IMR-90 (cell line): ENCODE measurements at regions not wholly inside any gene's neighbourhood (a gene's known extent, or its start where the extent isn't known, plus 50 kb on each side); places are given as distances from the start of the nearest gene placed in this dataset.

ENCODE experiments used
- CEBPB ChIP-seq: IDR thresholded peaks from 2 replicates; pipeline ENCODE4 v1.6.1; 2012; ENCODE audit warnings: low read depth, low read length, improper control_type of control experiment
- MAZ ChIP-seq: IDR thresholded peaks from 2 replicates; pipeline ENCODE4 v1.6.1; 2012; ENCODE audit warnings: low read depth, mild to moderate bottlenecking, low read length, improper control_type of control experiment, moderate library complexity, borderline replicate concordance
- MXI1 ChIP-seq: IDR thresholded peaks from 2 replicates; pipeline ENCODE4 v1.6.1; 2012; ENCODE audit warnings: low read depth, mild to moderate bottlenecking, low read length, moderate library complexity, borderline replicate concordance
- POLR2A ChIP-seq: IDR thresholded peaks from 2 replicates; pipeline ENCODE4 v1.6.1; 2012; ENCODE audit warnings: mild to moderate bottlenecking, low read depth, low read length
- TF ChIP-seq, protein P1 (sequence below): conservative IDR thresholded peaks from 2 replicates; pipeline ENCODE4 v1.5.1; 2012; ENCODE audit warnings: mild to moderate bottlenecking, low read depth, low read length, improper control_type of control experiment
- TF ChIP-seq, protein P2 (sequence below): fragments of 150-350 bp; IDR thresholded peaks from 2 replicates; pipeline ENCODE4 v1.6.1; 2017; ENCODE audit warnings: mild to moderate bottlenecking, antibody characterized with exemption, low read length, low read depth

DNA sequence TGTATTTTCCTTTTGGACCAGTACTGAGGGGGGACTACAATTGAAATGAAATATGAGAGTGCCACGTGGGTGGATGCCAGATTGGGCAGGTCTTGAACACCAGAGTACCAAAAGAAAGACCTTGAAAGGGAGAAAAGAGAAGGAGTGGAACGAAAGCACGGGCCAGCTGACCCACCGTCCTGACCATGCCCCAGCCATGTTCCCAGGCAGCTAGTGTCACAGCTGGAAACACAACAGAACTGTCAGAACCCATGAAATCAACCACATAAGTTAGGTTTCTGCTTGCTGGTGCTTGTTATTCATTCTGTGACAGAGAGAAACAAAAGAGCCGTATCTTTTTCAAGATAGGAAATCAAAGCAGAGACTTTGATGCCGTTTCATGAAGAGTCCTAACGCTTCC, 268.8 kb downstream of the MEX3B start:
- TF ChIP-seq MAZ (no peak), MXI1 (no peak), POLR2A (no peak), CEBPB (no peak)
- TF ChIP-seq, protein P1, sequence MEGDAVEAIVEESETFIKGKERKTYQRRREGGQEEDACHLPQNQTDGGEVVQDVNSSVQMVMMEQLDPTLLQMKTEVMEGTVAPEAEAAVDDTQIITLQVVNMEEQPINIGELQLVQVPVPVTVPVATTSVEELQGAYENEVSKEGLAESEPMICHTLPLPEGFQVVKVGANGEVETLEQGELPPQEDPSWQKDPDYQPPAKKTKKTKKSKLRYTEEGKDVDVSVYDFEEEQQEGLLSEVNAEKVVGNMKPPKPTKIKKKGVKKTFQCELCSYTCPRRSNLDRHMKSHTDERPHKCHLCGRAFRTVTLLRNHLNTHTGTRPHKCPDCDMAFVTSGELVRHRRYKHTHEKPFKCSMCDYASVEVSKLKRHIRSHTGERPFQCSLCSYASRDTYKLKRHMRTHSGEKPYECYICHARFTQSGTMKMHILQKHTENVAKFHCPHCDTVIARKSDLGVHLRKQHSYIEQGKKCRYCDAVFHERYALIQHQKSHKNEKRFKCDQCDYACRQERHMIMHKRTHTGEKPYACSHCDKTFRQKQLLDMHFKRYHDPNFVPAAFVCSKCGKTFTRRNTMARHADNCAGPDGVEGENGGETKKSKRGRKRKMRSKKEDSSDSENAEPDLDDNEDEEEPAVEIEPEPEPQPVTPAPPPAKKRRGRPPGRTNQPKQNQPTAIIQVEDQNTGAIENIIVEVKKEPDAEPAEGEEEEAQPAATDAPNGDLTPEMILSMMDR = no peak
- TF ChIP-seq, protein P2, sequence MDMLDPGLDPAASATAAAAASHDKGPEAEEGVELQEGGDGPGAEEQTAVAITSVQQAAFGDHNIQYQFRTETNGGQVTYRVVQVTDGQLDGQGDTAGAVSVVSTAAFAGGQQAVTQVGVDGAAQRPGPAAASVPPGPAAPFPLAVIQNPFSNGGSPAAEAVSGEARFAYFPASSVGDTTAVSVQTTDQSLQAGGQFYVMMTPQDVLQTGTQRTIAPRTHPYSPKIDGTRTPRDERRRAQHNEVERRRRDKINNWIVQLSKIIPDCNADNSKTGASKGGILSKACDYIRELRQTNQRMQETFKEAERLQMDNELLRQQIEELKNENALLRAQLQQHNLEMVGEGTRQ = no peak
